IPS DF 6.9 (cell line): ENCODE measurements at regions not wholly inside any gene's neighbourhood (a gene's known extent, or its start where the extent isn't known, plus 50 kb on each side); places are given as distances from the start of the nearest gene placed in this dataset.

Source experiments
- DNase-seq: peaks from one replicate; pipeline ENCODE4 v3.0.0-alpha.2; 2013; ENCODE audit warnings: low read depth, low spot score
- H3K27ac ChIP-seq: one replicate; pipeline ENCODE4 v1.5.1; 2013; ENCODE audit warnings: low read length, control low read depth
- H3K27me3 ChIP-seq: 2 replicates; pipeline ENCODE4 v1.6.1; 2013; ENCODE audit warnings: mild to moderate bottlenecking, low read length; ENCODE audit not compliant: control insufficient read depth, insufficient read depth
- H3K36me3 ChIP-seq: 2 replicates; pipeline ENCODE4 v1.6.1; 2013; ENCODE audit warnings: low read length; ENCODE audit not compliant: control insufficient read depth, insufficient read depth
- H3K4me1 ChIP-seq: 2 replicates; pipeline ENCODE4 v1.6.1; 2013; ENCODE audit warnings: low read length; ENCODE audit not compliant: control insufficient read depth, insufficient read depth
- H3K4me3 ChIP-seq: 2 replicates; pipeline ENCODE4 v1.5.1; 2013; ENCODE audit warnings: mild to moderate bottlenecking, low read length
- H3K9me3 ChIP-seq: 2 replicates; pipeline ENCODE4 v1.6.1; 2013; ENCODE audit warnings: low read length, inconsistent platforms; ENCODE audit not compliant: control insufficient read depth, insufficient read depth
- WGBS: extraction: QIAGEN DNeasy Blood & Tissue Kit; methylation state at CpG from one replicate; pipeline ENCODE4 v1.1.7; 2013; ENCODE audit warnings: mixed read lengths, missing lambda C conversion rate; ENCODE audit not compliant: insufficient read length, insufficient coverage; 5-methylcytosine and 5-hydroxymethylcytosine counted together

DNA sequence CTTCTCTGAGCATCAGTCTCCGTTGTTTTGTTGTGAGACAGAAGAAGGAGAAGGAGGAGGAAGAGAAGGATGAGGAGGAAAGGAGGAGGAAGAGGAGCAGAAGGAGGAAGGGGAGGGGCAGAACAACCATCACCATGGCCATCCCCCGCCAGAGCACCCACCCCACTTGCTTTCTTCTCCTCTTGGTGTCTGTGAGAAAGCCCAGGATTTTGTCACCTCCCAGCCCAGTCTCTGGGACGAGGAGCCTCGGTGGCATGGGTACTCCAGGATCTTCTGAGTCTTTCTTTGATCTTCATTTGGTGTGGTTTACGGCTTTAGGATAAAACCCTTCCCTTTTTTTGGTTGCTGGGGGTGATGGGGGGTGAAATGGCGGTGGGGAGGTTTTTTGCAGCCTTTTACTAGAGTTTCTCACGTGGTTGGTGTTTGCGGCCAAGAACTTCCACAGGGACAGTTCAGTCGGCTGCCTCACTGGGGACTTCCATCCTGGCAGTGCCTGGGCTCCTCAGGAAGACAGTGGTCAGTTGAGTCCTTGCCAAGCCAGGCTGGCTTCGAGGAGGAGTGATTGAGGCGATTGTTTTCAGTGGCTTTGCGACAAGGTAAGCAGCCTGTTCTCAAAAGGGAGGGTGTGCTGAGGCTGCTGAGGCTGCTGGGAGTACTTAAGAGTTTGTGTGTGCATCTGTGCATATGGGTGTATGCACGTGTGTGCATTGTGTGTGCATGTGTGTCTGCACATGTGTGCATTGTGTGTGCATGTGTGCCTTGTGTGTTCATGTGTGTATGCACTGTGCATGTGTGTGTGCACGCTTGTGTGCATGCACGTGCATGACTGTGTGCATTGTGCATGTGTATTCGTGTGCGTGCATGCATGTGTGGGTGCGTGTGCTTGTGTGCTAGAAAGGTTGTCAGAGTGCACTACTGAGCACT is 567.5 kb downstream of the TBC1D22A start:
- H3K27ac ChIP-seq = no peak overlapping the region

DNA sequence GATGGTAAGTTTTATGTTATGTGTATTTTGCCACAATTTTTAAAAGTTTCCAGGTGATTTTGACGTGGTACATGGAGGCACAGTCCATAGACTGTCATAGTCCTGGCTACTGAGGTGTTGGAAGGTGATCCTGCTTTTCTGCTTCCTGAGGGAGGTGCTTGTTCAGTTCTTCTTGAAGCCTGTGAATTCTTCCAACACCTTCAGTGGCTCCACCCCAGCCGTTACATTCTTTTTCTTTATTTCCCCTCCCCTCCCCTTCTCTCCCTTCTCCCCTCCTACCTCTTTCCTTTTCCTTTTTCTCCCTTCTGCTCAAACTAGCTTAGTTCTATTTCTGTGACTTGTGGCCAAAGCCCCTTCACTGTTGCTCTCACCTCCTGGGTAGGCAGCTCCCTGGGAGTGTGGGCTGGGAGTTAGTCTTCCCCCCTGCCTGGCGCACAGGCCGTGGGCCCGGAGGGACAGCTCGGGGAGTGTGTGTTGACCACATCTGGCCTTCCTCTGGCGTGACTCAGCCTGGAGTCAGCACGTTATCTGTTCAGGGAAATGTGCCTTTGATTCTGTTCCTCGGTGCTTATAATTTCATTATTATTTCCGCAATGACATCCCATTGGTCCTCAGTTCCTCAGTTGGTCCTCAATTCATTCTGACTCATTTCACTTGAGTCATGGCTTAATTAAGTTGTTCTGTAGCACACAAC is 566.2 kb downstream of the TBC1D22A start:
- no peak overlapping the region for H3K4me3 ChIP-seq
- WGBS = no CpG with 5 or more reads among the region's 10 CpGs

More for the DNA sequence above, 567.5 kb downstream of the TBC1D22A start:
- H3K4me3 ChIP-seq = no peak overlapping the region
- H3K27me3 ChIP-seq = no peaks in the 10 kb centered on the region
- no peak for DNase-seq
- H3K36me3 ChIP-seq = no peaks in the 10 kb centered on the region
- no CpG with 5 or more reads among the region's 18 CpGs for WGBS
- peaks cover 16% of the 10 kb centered on the region for H3K9me3 ChIP-seq
- H3K4me1 ChIP-seq = no peaks in the 10 kb centered on the region

DNA sequence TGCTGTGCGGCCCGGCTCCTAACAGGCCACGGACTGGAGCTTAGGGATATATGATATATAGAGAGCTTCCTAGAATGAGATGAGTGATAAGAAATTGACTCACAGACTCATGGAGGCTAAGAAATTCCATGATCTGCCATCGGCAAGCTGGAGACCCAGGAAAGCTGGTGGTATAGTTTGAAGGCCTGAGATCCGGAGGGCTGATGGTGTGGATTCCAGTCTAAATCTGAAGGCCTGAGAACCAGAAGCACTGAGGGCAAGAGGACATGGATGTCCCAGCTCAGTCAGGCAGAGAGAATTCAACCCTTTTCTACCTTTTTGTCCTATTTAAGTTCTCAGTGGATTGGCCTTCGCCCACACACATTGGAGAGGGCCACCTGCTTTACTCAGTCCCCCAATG is 564.8 kb downstream of the TBC1D22A start:
- peaks cover 11% of the 10 kb centered on the region for H3K9me3 ChIP-seq
- H3K4me3 ChIP-seq = no peak overlapping the region
- no peaks in the 10 kb centered on the region for H3K36me3 ChIP-seq
- no peaks in the 10 kb centered on the region for H3K27me3 ChIP-seq
- H3K27ac ChIP-seq = no peak overlapping the region
- no CpG with 5 or more reads among the region's 6 CpGs for WGBS
- H3K4me1 ChIP-seq = no peaks in the 10 kb centered on the region
- DNase-seq = no peak

More for the DNA sequence above, 566.2 kb downstream of the TBC1D22A start:
- Histone ChIP-seq H3K36me3 (no peaks in the 10 kb centered on the region), H3K27me3 (no peaks in the 10 kb centered on the region), H3K9me3 (peaks cover 19% of the 10 kb centered on the region), H3K4me1 (no peaks in the 10 kb centered on the region), H3K27ac (no peak overlapping the region)
- DNase-seq = no peak

DNA sequence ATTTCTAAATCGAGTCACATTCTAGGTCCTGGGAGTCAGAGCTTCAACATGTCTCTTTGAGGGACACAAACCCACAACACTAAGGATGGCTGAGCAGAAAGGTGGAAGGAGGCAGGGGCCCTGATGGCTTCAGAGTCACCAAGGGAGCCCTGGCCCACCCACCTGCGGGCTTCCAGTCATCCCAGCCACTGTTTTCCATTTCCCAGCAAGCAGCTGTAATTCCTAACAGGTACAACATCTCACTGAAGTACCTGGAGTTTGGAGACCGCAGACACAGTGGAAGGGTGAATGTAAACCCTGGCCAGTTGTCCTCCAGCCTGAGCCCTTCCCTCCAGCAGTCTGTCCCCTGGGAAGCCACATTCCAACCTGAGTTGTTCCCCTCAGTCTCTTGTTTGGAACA is 562.8 kb downstream of the TBC1D22A start:
- H3K4me1 ChIP-seq = no peaks in the 10 kb centered on the region
- H3K4me3 ChIP-seq = no peak overlapping the region
- H3K36me3 ChIP-seq = no peaks in the 10 kb centered on the region
- no peaks in the 10 kb centered on the region for H3K27me3 ChIP-seq
- no peak for DNase-seq
- H3K27ac ChIP-seq = no peak overlapping the region
- peaks cover 11% of the 10 kb centered on the region for H3K9me3 ChIP-seq
- WGBS = no CpG with 5 or more reads among the region's 3 CpGs

DNA sequence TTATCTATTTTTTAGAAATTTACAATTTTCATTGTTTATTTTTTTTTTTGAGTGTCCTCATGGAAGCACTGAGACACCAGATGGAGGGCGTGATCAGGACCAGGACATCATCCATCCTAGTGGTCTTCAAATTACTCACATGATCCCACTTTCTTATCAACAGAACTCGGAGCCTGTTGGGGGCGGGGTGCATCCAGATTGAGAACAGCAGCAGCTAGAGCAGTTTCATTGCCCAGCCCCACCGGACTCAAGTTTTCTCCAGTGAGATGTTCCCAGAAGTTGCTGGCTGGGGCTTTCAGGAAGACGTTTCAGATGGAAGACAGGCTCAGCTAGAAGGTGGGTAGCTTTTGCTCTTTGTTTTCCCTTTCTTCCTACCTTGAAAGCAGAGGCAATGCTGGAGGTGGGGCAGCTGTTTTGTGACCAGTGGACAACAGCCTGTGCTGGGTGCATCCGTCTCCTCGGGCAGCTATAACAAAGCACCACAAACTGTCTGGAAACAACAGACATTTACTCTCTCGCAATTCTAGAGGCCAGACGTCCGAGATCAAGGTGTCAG is 562.1 kb downstream of the TBC1D22A start:
- Histone ChIP-seq H3K9me3 (peaks cover 11% of the 10 kb centered on the region), H3K27me3 (no peaks in the 10 kb centered on the region), H3K4me3 (no peak overlapping the region), H3K4me1 (no peaks in the 10 kb centered on the region), H3K27ac (no peak overlapping the region), H3K36me3 (no peaks in the 10 kb centered on the region)
- WGBS = no CpG with 5 or more reads among the region's 10 CpGs
- no peak for DNase-seq

DNA sequence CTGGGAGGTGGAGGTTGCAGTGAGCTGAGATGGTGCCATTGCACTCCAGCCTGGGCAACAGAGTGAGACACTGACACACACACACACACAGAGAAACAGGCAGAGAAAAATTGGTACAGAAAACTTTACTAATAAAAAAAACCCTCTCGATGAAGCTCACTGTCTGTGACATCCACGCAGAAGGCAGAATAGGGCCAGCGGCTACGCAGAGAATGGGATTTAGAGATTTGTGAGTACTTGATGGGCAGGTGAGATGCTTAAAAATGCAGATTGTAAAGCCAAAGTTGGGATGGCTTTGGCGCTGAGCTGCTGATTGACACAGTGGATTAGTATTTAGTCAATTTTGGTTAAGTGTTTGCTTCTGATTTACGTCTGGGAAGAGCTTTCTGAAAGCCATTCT is 561.1 kb downstream of the TBC1D22A start:
- DNase-seq = no peak
- Histone ChIP-seq H3K4me3 (no peak overlapping the region), H3K36me3 (no peaks in the 10 kb centered on the region), H3K4me1 (no peaks in the 10 kb centered on the region), H3K9me3 (peaks cover 12% of the 10 kb centered on the region), H3K27ac (no peak overlapping the region), H3K27me3 (no peaks in the 10 kb centered on the region)
- no CpG with 5 or more reads among the region's 6 CpGs for WGBS

DNA sequence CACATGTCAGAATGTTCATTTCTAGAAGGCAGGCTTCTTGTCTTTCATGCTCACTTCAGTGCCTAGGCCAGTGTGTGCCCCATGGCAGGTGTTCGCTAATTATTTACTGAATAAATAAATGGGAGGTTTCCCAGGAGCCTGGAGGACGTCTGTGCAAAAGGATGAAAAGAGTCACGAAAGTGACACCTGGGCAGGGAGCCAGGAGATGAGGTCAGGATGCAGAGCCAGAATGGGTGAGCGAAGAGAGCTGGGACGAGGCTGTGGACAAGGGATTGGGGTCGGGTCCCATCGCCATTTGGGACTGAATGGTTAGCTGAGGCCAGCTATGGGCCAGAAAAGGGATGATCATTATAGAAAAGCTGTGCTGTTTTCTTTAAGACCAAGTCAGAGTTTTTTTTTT is 560.4 kb downstream of the TBC1D22A start:
- no CpG with 5 or more reads among the region's 7 CpGs for WGBS
- H3K27ac ChIP-seq = no peak overlapping the region
- H3K9me3 ChIP-seq = peaks cover 15% of the 10 kb centered on the region
- H3K4me3 ChIP-seq = no peak overlapping the region
- H3K27me3 ChIP-seq = no peaks in the 10 kb centered on the region
- DNase-seq = no peak
- no peaks in the 10 kb centered on the region for H3K36me3 ChIP-seq
- no peaks in the 10 kb centered on the region for H3K4me1 ChIP-seq

DNA sequence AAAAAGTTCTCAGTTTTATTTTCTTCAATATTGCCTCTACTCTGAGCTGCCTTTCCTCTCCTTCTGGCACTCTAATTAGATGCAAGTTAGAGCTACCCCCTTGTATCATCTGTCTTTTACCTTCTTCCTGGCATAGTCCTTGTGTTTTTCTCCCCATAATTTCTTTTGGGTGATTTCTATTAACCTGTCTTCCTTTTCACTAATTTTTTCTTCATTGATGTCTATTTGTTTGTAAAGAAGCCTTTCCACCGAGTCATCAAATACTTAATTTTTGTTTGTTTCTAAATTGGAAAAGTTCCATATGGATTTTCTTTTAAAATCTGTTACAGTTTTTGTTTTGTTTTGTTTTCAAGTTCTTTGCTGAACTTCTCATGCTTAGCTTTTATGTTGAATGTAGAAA is 558.1 kb downstream of the TBC1D22A start:
- DNase-seq = no peak
- Histone ChIP-seq H3K27ac (no peak overlapping the region), H3K9me3 (peaks cover 15% of the 10 kb centered on the region), H3K4me3 (no peak overlapping the region), H3K36me3 (no peaks in the 10 kb centered on the region), H3K4me1 (no peaks in the 10 kb centered on the region), H3K27me3 (no peaks in the 10 kb centered on the region)
- WGBS = no CpG with 5 or more reads among the region's 1 CpG

DNA sequence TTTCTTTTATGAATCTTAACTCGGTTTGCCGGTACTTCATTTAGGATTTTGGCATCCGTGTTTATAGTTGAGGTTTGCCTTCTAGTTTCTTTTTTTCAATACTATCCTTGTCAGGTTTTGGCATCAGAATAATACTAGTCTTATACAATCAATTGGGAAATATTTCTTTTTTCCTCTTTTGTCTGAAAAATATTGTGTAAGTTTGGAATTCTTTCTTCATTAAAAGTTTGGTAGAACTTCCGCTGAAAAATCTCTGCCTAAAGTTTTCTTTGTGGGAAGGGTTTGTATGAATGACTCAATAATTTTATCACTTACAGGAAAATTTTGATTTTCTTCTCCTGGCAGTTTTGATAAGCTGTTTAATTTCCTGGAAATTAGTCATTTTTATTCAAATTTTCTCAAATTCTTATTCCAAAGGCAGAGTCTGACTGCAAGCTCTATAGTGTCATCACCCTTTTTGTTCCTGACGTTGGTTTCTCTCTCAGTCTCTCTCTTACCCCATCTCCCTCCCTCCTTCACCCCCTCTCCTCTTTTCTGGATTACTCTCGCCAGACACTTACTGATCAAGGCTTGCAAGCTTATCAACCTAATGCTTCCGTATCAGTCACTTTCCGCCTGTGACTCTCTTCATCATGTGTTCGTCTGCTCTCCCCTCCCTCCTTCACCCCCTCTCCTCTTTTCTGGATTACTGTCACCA is 555.7 kb downstream of the TBC1D22A start:
- no CpG with 5 or more reads among the region's 9 CpGs for WGBS
- H3K27me3 ChIP-seq = no peaks in the 10 kb centered on the region

DNA sequence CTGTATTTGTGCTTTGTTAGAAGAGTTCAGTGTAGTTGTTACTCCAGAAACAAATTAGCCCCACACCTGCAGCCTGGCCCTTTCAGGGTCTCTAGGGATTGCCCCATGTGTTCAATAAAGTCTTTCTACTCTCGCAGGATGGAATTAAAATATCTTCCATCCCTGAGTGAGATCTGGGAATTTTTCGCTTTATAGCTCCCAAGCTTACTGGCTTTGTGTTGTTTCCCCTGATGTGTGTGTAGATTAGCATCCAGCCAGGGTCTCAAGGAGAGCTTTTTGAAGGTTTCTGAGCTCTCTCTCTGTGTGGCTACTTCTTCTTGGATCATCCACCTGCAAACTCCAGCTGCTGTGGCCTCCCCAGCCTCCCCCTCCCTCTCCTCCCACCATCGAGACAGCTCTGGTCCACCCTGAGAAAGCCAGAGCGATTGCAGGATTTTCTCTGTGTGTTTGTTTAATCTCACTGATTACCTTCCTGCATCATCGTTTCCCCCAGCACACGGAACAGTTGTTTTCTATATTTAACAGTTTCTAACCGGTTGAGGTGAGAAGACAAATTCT is 553.5 kb downstream of the TBC1D22A start:
- no peak for DNase-seq
- H3K9me3 ChIP-seq = peaks cover 5% of the 10 kb centered on the region
- no peak overlapping the region for H3K4me3 ChIP-seq
- no CpG with 5 or more reads among the region's 7 CpGs for WGBS
- no peaks in the 10 kb centered on the region for H3K27me3 ChIP-seq
- H3K27ac ChIP-seq = no peak overlapping the region
- H3K36me3 ChIP-seq = no peaks in the 10 kb centered on the region
- no peaks in the 10 kb centered on the region for H3K4me1 ChIP-seq

More for the DNA sequence above, 555.7 kb downstream of the TBC1D22A start:
- H3K36me3 ChIP-seq = no peaks in the 10 kb centered on the region
- H3K4me3 ChIP-seq = no peak overlapping the region
- peaks cover 5% of the 10 kb centered on the region for H3K9me3 ChIP-seq
- H3K4me1 ChIP-seq = no peaks in the 10 kb centered on the region
- H3K27ac ChIP-seq = no peak overlapping the region
- no peak for DNase-seq
